HTR-8/SVneo (cell line): ENCODE measurements at regions not wholly inside any gene's neighbourhood (a gene's known extent, or its start where the extent isn't known, plus 50 kb on each side); places are given as distances from the start of the nearest gene placed in this dataset.
"Not testable (repeated sequence)": the region's sequence is repeated elsewhere in the genome, so short reads cannot be mapped to it uniquely, and the experiment has no call there.

ENCODE experiments used
- DNase-seq: peaks from one replicate; pipeline ENCODE4 v3.0.0; 2011; ENCODE audit warnings: low spot score, mixed read lengths; ENCODE audit not compliant: insufficient read length
- FAIRE-seq: peaks from 2 replicates; lab custom pipeline; 2011; peaks lifted over from hg19 to GRCh38; lab: Jason Lieb, UNC

DNA sequence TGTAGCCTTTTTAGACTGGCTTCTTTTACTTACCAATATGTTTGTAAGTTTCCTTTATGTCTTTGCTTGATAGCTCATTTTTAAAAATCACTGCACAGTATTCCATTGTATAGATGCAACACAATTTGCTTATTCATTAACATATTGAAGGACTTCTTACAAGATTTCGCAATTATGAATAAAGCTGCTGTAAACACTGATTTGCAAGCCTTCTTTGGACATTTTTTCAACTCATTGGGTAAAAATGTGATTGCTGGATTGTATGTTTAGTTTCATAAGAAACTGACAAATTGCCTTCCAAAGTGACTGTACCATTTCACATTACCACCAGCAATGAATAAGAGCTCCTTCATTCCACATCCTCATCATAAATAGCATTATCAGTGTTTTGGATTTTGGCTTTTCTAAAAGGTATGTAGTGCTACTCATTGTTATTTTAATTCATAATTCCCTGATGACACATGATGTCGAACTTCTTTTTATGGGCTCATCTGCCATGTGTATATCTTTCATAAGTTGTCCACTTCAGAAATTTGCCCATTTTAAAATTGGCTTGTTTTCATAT lies 80.7 kb downstream of the TFAP2B start:
- FAIRE-seq: no peak
- no peak for DNase-seq

DNA sequence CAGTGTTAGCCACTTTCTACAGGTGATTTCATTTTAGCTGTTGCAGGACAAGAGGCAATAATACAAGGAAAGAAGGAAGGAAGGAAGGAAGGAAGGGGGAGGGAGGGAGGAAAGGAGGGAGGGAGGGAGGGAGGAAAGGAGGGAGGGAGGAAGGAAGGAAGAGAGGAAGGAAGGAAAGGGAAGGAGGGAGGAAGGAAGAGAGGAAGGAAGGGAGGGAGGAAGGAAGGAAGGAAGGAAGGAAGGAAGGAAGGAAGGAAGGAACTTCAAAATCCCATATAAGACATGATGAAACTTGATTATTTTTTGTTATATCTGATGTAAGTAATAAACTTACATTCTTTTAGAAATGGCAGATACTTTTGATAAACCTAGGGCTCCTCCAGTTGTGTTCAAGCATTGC lies 83.6 kb downstream of the TFAP2B start:
- DNase-seq: no peak
- no peak for FAIRE-seq

- FAIRE-seq: no peak
These were observed 86.6 kb downstream of the TFAP2B start for GRCh38 chr6:50905297-50905696.

DNA sequence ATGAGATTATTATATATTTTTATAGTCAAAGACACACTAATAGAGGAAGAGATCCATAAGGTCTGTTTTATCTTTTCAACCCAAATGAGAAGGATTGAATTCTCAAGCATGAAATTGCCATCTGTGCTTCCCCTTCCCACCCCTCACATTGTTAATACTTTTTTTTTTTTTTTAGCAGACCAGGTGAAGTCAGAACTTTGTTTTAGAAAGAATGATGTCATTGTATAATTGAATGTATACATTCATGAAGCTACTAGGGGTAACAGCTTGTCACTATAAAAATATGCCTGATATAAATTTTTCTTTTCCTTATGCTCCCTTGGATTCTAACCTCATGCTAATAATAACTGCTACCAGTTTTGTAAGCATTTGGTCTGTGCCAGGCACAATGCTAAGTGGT lies 88.9 kb downstream of the TFAP2B start:
- FAIRE-seq: no peak
- DNase-seq: no peak

More at GRCh38 chr6:50905297-50905696, 86.6 kb downstream of the TFAP2B start:
- no peak for DNase-seq

GRCh38 chr6:50913105-50913770 lies 94.6 kb downstream of the TFAP2B start:
- no peak for DNase-seq
- FAIRE-seq: no peak

- FAIRE-seq, DNase-seq: not testable (repeated sequence)
These were observed 102.7 kb downstream of the TFAP2B start for GRCh38 chr6:50921378-50921777.

- FAIRE-seq (no peak), DNase-seq (no peak)
These were observed 103.3 kb downstream of the TFAP2B start for GRCh38 chr6:50921968-50922367.

DNA sequence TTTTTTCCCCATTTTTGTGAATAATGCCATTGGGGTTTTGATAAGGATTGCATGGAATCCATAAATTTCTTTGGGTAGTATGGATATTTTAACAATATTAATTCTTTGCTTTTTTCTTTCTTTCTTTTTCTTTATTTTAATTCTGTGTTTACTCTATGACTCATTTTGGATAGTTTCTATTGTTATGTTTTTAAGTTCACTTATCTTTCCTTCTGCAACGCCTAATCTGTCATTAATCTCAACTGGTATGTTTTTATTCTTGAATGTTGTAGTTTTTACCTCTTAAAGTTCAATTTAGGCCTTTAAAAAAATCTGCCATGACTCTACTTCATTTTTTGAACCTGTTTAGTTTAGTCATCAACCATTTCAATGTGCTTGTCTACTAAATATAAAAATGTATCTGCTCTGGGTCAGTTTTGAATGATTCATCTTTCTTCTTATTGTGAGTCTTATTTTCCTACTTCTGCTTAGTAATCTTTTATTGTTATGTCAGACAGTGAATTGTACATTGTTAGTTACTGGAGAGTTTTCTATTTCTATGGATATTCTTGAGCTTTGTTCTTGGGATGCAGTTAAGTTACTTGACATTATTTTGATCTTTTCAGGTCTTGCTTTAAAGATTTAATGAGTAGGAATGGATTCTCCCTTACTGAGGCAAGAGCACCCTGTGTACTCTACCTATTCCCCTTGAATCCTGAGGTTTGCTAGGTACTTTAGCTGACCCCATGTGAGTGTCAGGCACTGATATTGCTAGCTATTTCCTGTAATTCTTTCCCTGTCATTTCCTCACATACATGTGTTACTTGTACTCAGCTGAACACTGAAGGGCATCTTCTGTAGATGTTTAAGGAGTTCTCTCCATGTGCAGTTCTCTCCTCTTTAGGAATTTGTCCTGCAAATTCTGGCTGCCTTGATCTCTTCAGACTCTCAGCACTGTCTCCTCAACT lies 104.2 kb downstream of the TFAP2B start:
- no peak for FAIRE-seq
- no peak for DNase-seq

GRCh38 chr6:50924758-50925157 lies 106.1 kb downstream of the TFAP2B start:
- no peak for FAIRE-seq

GRCh38 chr6:50925548-50925947 lies 106.9 kb downstream of the TFAP2B start:
- FAIRE-seq: no peak
- no peak for DNase-seq

More at GRCh38 chr6:50924758-50925157, 106.1 kb downstream of the TFAP2B start:
- no peak for DNase-seq

- FAIRE-seq: no peak
These were observed 107.3 kb downstream of the TFAP2B start for GRCh38 chr6:50925981-50926380.

DNA sequence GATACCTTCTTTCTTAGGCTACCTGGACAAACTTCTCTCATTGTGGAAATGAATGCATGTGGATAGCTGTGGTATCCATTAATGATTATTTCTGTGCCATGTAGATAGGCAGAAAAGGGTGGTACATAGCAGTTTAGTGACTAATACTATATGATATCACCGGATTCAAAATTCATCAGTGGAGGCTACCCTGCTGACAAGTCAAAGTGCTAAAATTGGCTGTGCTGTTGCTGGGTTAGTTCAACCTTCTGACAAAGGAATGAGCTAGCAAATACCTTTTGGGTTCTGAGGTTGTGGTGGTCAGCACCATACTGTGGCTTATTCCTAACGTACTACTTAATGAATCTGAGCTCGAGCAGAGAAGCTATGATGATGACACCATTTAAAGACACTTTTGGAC lies 109.1 kb downstream of the TFAP2B start:
- FAIRE-seq: no peak

More at GRCh38 chr6:50925981-50926380, 107.3 kb downstream of the TFAP2B start:
- DNase-seq: no peak

DNA sequence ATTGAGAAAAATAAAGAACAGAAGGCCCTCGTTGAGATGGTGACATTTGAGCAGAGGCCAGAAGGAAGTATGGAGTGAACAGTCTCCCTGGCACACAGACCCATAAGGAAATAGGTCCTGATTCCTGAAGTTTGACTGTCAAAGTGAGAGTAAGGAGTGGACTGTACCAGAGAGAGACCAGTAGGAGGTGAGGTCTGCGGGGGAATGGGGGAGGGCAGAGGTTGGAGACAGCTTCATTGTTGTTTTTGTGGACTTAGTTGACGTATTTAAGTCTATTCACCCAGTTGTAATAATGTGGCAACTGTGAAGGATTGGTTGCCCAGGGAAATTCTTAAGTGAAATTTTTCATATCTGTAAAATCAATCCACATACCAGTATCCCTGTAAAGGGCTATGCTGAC lies 110.7 kb downstream of the TFAP2B start:
- no peak for FAIRE-seq
- DNase-seq: no peak

More for the DNA sequence above, 109.1 kb downstream of the TFAP2B start:
- no peak for DNase-seq

DNA sequence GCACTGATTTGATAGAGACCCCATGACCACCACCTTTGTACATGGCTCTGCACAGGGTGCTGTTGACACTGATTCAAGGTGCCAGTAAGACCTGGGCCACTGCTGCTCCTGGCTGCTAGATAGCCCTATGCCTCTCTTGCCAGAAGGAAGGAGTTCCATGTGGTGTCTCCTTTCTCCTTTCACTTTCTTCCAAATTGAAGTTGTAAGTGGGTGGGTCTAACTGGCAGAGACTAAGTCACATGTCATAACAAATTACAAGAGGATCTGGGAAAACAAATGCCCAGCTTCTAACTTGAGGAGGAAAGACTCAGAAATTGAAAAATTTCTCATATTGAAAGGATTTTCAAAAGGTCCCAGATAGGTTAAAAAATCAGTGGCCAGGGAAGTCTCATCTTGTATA lies 116.8 kb downstream of the TFAP2B start:
- FAIRE-seq (no peak), DNase-seq (no peak)

DNA sequence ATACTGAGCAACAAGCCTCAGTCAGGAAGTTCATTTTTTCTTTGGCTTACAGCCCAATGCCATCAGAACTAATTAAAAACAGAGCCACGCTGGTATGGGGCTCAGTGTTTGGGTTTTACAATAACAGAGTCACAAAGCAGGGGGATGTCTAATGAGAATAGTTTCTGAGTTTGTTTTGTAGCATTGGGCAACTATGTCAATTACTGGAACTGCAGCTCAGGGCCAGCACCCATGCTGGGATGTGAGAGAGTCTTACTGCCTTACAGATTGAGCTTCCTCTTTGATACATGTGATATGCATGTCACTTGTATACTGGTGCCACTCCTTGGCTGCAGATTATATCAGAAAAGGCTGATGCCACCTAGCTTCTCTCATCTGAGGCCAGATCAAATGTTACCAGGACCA lies 117.6 kb downstream of the TFAP2B start:
- DNase-seq (no peak), FAIRE-seq (no peak)

DNA sequence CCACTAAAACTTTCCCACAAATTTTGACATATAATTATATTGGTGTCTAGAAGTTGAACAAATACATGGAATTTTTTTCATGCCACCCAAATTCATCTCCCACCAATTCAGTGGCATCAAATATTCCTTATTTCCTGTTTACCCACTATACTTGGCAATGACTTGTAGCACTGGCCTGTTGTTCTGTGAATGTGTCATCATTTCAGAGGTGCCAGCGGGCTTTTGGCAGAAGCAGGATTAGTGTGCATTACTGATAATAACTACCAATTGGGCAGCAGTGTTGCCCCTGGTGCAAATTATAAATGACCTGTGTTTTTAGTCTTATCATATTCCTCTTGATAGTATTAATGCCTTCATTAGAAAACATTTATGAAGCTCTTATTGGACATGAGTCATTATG lies 121.3 kb downstream of the TFAP2B start:
- FAIRE-seq (no peak), DNase-seq (no peak)

GRCh38 chr6:50945789-50946188 lies 127.1 kb downstream of the TFAP2B start:
- FAIRE-seq: no peak
- DNase-seq: no peak

- no peak for FAIRE-seq
- no peak for DNase-seq
These were observed 133.6 kb downstream of the TFAP2B start for GRCh38 chr6:50952092-50952907.

GRCh38 chr6:50956014-50956413 lies 137.3 kb downstream of the TFAP2B start:
- FAIRE-seq (no peak), DNase-seq (no peak)

DNA sequence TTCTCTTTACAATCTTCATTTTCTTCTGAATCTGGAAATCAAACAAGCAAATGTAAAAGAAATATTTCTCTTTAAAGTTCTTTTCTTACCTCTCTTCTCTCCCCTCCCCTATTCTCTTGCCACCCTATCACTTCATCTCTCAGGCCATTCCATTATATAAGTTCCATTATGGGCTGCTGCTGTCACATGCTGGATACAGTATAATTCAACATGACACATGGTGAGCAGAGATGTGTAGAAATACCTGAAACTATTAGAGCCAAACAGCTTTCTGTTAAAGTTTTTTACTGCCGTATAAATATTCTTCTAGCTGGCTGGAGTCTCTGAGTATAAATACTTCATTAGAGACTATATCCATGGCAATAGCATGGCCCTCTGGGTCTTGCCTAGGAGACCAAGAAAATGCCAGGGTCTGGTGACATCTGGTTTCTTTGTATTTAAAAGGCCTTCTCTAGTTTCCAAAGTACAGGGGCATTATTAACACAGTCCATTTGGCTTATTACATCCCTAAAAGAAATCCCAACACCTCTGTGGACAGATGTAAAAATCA lies 139.6 kb downstream of the TFAP2B start:
- DNase-seq (no peak), FAIRE-seq (no peak)
